Stimulated activated naive CD8-positive, alpha-beta T cell treated with anti-CD3 and anti-CD28 coated beads, Interleukin-15, Interleukin-2, amounts not matched to agents 100 U/mL and 50 U/mL, for 24 hours (primary cell): ENCODE measurements at regions not wholly inside any gene's neighbourhood (a gene's known extent, or its start where the extent isn't known, plus 50 kb on each side); places are given as distances from the start of the nearest gene placed in this dataset.

Source experiments
- ATAC-seq: fragments of 150-1000 bp; cut with Tn5 transposase; one replicate; pipeline ENCODE4 v1.10.0; 2021
- DNase-seq: peaks from one replicate; pipeline ENCODE4 v3.0.0; 2021

DNA sequence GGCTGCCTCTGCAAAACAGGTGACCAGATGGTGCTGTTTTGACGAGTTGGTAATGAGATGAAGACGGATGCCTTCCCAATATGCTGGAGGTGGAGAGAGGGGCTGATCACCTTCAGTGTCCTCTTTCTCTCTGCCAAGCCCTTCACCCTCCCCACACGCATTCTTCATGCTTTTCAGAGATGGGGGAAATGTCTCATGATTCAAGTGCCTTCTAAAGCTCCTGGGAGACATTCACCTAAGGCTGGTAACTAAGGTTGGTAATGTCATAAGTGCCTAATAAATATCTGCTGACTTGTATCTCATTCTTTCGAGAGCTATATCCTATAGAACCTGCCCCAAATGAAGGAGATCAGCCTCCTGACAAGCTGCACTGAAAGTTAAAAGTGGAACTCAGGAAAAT is 86.2 kb upstream of the MBNL2 start:
- no peak for DNase-seq
- ATAC-seq, result no peak

DNA sequence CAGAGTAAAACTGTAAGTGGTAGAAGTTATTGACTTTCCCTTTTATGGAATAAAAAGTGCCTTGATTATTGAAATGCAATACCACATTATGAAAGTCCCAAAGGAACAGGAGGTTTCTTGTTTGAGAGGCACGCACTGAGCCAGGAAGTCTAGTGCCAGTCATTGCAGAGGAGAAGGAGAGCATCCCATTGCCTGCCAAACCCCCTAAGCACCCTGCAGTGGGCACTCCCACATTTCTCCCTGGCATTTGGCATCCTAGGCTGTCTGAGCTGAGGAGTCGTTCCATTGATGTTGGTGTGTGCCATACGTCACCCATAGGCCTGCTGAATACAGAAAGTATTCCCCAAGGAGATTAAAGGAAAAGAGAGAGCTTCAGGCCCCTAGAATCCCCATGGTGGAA is 85.7 kb upstream of the MBNL2 start:
- ATAC-seq, result no peak
- DNase-seq, result no peak

DNA sequence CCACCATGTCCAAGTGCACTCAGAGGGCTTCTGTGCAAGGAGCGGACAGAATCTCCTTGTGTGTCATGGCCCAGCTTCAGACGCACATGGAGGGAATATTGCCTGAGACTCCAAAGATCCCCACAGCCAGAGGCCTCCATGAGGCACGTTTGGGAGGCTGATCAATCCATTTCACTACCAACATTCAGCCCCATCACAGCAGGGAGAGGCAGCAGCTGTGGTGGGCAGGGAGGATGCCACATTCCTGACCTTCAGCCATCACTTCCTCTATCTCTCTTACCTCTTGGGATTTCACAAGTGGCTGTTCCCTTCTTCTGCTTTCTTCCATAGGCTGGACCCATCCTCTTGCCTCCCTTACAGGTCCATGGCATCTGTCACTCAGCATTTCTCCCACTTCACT is 82.4 kb upstream of the MBNL2 start:
- ATAC-seq, result no peak
- no peak for DNase-seq

DNA sequence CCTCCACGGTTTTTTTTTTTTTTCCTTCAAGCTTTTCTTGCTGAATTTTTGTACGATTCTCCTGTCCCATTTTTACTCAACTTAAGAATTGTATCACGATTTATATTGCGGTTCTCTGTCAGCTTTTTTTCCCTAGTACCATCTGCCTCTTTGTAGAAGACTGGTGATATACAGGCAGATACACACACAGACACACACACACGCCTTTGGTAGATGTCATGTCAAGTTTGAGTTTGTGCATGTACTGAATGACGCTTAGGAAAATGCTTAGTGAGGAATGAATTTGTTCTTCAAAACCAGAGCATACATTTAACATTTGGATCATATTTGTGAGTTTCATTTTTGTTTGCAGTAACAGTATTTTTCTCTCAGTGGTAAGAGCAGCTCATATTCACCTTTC is 82.0 kb upstream of the MBNL2 start:
- ATAC-seq (no peak), DNase-seq (no peak)

DNA sequence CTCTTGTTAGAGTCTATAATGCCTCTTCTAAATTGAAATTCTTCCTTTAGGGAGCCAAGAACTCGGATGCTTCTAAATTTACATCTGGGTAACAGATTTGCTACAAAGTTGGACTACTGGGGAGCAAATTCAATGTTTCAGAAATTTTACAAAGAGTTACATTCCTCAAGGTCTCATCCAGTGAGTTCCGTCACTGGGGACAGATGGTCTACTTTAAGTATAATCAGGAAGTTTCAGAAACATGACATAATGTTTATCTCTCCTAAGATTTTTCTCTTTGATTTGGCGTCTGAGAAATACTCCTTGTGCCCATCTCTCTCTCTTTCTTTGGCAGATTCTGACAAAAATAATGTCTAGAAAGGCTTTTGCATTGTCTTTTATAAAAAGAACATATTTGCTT is 81.5 kb upstream of the MBNL2 start:
- DNase-seq (no peak), ATAC-seq (no peak)

DNA sequence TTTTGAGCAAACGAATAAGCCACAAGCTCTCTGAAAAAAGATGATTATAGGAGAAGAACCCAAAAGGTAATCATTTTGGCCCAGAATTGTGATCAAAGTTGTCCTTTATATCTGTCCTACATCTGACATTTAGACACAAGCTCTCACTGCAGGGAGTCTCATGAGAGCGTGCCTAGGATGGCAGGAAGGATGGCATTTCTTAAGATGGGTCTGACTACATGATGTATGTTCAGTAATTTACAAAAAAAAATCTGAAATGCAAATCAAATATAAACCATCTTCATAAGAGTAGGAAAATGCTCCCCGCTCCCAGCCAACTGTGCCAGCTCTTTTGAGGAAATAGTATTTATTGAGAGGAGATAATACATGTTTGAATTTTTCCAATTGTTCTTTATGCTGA is 81.0 kb upstream of the MBNL2 start:
- ATAC-seq, result no peak
- no peak for DNase-seq

DNA sequence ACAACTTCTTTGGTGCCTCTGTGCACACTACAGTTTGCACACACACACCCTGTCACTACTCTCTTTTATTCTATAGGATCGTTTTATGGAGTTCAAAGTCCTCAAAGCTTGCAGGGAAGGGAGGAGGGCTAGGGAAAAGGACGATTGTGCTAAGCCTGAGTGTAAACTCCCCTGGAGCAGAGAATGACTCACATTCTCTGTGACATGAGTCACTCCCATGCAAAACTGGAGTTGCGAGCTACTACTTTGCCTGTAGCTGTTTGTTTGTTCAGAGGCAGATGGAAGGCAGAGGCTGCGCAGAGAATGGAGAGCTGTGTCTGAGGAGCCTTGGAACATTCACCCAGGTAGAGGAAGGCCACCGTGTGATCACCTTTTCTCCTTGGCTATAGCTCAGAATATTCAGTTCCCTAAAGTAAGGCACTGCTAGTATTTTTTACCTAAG is 80.5 kb upstream of the MBNL2 start:
- peak; percentile 6 for DNase-seq
- ATAC-seq, result peak; percentile 82

DNA sequence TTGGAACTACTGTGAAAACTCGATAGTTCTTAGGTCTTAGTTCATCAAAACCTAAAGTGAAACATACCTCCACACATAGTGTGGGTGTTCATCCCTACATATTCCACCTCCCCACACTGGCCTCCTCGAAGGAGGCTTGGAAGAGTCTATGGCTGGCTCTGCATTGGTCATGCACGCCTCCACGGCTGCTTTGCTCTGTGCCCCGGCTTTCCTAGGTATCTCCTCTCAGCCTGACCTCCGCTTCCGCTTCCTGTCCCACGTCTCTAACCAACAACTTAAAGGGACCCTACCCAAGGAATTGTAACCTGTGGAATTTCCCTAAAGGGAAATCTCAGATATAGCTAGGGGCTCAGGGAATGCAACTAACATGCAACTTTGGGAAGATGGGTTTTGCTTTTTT is 79.7 kb upstream of the MBNL2 start:
- ATAC-seq (no peak), DNase-seq (no peak)

DNA sequence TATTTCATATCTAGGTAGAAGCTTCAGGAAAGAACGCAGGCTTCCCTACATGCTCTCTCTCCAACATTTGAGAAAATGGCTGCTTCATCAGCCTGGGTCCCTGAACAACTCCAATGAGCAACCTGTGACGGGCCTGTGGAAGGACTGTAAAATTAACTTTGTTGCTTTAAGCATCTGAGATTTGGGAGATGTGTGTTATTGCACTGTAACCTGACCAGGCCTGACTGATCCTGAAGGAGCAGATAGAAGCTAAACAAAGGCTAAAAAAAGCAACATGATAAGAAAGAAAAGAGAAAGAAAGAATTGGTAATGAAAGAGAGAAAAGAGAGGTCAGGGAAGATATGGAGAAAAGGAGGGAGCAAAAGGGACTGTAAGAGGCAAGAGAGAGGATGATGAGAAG is 77.1 kb upstream of the MBNL2 start:
- ATAC-seq, result no peak
- DNase-seq, result no peak

DNA sequence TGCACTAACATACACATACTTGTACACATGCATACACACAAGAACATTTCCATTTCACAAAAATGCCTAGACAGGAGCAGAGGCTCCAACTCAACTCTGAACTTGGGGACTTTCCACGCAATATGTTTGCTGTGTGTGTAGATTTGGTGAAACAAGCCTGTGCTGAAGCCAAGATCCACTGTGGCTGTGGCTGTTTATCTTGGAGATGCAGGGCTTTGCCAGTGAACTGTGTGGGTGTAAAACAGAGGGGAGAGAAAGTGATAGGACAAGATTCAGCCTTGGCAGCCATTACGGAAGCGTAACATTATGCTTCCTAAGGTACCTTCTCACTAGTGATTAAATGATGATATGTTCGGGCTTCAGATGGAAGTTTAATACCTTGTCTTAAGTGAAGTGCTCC is 73.2 kb upstream of the MBNL2 start:
- DNase-seq (no peak), ATAC-seq (no peak)

DNA sequence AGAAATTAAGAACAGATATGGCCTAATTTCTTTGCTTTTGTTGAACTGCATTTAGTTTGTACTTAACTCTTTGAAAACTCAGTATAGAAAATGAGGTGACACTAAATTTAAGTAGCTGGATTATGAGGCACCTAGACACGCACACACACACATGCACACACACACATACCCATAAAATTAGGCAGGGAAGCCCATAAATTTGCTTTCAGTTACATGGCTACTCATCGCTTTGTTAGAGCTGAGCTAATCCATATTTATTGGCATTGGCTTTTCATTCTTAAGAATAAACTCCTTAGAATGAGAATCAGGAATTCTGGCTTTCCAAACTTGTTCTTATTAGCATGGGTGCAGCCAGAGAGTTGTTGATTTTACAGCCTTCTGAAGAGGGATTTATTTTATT is 61.7 kb upstream of the MBNL2 start:
- ATAC-seq, result no peak
- DNase-seq, result no peak

DNA sequence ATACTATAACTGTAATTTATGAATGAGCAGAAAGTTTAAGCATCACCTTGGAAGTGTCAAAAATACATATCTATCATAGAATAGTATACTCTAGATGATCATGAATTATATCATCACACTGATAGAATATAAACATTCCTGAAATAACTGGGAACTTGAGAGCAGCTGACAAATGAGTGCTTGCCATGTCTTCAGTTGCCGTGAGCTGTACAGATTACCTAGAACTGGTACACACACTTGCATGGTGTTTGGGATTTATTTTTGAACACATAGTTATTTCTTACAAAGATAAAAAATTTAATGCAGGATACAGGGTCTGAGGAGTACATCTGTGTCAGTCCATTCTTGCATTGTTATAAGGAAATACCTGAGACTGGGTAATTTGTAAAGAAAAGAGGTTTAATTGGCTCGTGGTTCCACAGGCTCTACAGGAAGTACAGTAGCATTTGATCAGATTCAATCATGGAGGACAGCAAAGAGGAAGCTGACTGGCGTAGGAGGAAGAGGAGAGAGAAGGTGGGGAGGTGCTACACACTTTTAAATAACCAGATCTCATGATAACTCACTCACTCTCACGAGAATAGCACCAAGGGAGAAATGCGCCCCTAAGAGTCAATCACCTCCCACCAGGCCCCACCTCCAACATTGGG is 60.4 kb upstream of the MBNL2 start:
- no peak for DNase-seq
- no peak for ATAC-seq

DNA sequence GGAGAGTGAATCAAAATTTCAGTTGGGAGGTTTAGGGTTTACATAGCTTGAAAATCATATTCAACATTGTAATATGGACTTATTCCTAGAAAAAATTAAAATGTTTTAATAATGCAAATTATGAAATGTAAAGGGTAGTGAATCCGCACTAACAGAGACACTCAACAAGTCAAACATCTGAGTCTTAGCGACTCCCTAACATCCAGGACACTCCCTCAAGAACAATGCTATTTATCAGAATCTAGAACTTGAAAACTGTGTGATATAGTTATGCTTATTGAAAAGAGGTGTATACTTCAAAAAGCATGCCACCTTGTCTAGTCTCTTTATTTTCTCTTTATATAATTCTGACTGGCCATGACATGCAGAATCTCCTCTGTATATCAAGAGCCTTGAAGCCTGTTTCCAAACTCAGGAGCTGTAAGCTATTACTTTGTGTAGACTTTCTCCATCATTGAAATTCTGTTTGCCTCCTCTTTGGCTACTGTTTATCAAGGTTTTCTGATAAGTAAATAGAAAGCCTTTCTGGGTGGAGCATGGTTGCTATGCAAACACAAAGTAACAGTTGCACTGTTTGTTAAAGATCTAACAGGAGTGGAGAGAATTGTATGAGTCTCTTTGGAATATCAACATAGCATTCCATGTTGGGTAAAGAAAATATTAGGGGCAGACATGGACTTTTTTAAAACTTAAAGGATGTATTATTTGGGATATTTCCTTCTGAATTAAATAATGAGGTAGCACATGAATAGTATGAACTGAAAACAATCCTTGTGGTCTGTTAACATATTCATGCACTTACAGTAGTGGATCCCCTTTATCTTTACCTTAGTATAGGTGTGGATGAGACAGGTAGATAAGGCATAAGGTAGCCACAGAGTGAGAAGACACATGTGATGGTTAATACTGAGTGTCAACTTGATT is 56.4 kb upstream of the MBNL2 start:
- ATAC-seq (no peak), DNase-seq (no peak)

DNA sequence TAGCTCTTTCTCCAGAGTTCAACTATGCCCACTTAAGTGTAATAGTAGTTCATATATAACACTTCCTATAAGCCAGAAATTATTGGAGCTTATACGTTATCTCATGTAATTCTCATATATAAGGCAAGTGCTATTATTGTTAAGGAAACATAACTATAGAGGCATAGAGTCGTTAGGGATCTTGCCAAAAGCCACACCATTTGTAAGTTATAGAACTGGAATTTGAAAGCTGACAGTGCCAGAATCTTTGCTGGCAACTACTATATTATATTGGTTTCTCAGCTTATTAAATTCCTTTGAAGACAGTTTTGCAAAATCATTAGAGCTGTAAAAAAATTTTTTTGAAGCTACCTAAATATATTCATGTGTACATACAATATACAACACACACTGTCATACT is 51.0 kb upstream of the MBNL2 start:
- ATAC-seq, result no peak
- DNase-seq, result no peak
